ENCODE measurements at regions not wholly inside any gene's neighbourhood (a gene's known extent, or its start where the extent isn't known, plus 50 kb on each side); places are given as distances from the start of the nearest gene placed in this dataset.

DNA sequence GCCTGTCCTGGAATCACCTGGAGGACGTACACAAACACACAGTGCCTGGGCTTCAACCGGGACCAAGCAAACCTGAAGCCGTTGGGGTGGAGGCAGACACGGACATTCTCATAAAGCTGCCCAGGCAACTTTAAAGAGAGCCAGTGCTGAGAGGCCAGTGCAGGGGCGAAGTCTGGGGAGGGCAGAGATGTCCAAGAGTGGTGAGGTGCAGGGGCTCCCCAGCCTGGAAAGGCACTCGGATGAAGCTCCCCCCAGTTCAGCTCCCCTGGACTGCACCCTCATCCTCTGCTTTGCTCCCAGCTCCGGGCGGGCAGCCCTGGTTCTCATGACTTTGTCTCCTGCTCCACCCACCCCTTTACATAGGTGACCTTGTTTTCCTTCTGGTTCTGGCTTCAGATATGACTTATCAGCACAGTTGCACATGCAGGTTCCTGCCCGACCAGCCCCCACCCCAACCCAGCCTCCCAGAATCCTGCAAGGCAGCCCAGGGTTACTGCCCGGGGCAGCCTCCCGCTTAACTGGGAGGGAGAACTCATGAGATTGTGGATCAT lies 60.8 kb upstream of the EEPD1 start:
- TF ChIP-seq, protein P1, sequence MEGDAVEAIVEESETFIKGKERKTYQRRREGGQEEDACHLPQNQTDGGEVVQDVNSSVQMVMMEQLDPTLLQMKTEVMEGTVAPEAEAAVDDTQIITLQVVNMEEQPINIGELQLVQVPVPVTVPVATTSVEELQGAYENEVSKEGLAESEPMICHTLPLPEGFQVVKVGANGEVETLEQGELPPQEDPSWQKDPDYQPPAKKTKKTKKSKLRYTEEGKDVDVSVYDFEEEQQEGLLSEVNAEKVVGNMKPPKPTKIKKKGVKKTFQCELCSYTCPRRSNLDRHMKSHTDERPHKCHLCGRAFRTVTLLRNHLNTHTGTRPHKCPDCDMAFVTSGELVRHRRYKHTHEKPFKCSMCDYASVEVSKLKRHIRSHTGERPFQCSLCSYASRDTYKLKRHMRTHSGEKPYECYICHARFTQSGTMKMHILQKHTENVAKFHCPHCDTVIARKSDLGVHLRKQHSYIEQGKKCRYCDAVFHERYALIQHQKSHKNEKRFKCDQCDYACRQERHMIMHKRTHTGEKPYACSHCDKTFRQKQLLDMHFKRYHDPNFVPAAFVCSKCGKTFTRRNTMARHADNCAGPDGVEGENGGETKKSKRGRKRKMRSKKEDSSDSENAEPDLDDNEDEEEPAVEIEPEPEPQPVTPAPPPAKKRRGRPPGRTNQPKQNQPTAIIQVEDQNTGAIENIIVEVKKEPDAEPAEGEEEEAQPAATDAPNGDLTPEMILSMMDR (IDR thresholded peaks at IDR 0.05), result no peak
- no peak for TF ChIP-seq POLR2A (IDR thresholded peaks at IDR 0.05)
